OCI-LY7 (cell line): ENCODE measurements at regions not wholly inside any gene's neighbourhood (a gene's known extent, or its start where the extent isn't known, plus 50 kb on each side); places are given as distances from the start of the nearest gene placed in this dataset.

Source experiments
- BruUV-seq: library from RNA; stranded (reverse); fragments of 400-500 nt; replicated peaks from 2 replicates; lab custom pipeline; 2021; lab: Mats Ljungman, UMichigan
- CTCF ChIA-PET: fragments of 300-600 bp; sonication (Branson Sonifier 250); formaldehyde crosslinking; loops from one replicate; lab custom pipeline; 2022; ENCODE audit warnings: antibody characterized with exemption; ENCODE audit not compliant: unreplicated experiment; lab: Charles Lee
- POLR2A ChIA-PET: fragments of 300-600 bp; sonication (Branson Sonifier 250); formaldehyde crosslinking; loops from one replicate; lab custom pipeline; 2022; ENCODE audit warnings: antibody characterized with exemption; lab: Charles Lee
- DNase-seq: peaks from one replicate; pipeline ENCODE4 v3.0.0-alpha.2; 2015; ENCODE audit warnings: low spot score
- H2AFZ ChIP-seq: fragments of 200-600 bp; sonication (generic), shearing (Covaris generic); 2 replicates; pipeline ENCODE4 v1.6.1; 2014; ENCODE audit warnings: mild to moderate bottlenecking, antibody characterized with exemption, low read length, moderate library complexity
- H3K27ac ChIP-seq: fragments of 200-600 bp; sonication (generic); 2 replicates; pipeline ENCODE4 v1.5.1; 2014; ENCODE audit warnings: mixed run types, low read depth, mild to moderate bottlenecking, moderate library complexity, low read length, inconsistent platforms; ENCODE audit not compliant: poor library complexity, severe bottlenecking
- H3K36me3 ChIP-seq: fragments of 200-600 bp; sonication (generic); 2 replicates; pipeline ENCODE4 v1.6.1; 2014; ENCODE audit warnings: mild to moderate bottlenecking, antibody characterized with exemption, low read length, moderate library complexity, mixed read lengths; ENCODE audit not compliant: insufficient read depth
- H3K4me1 ChIP-seq: fragments of 200-600 bp; sonication (generic); 2 replicates; pipeline ENCODE4 v1.5.1; 2014; ENCODE audit warnings: mild to moderate bottlenecking, low read length; ENCODE audit not compliant: insufficient read depth, poor library complexity, severe bottlenecking
- H3K4me2 ChIP-seq: fragments of 200-600 bp; sonication (generic); 2 replicates; pipeline ENCODE4 v1.6.1; 2014; ENCODE audit warnings: mild to moderate bottlenecking, low read length
- H3K4me3 ChIP-seq: fragments of 200-600 bp; sonication (generic); 2 replicates; pipeline ENCODE4 v1.5.1; 2014; ENCODE audit warnings: mild to moderate bottlenecking, low read depth, low read length; ENCODE audit not compliant: poor library complexity, severe bottlenecking
- H3K79me2 ChIP-seq: fragments of 200-600 bp; sonication (generic); 2 replicates; pipeline ENCODE4 v1.6.1; 2016; ENCODE audit warnings: low read depth, mild to moderate bottlenecking, low read length, moderate library complexity, mixed read lengths; ENCODE audit not compliant: insufficient read depth
- H3K9me2 ChIP-seq: fragments of 200-600 bp; sonication (generic); 2 replicates; pipeline ENCODE4 v1.6.1; 2016; ENCODE audit warnings: mild to moderate bottlenecking, low read length, mixed read lengths; ENCODE audit not compliant: insufficient read depth
- H3K9me3 ChIP-seq: fragments of 200-600 bp; sonication (generic); 2 replicates; pipeline ENCODE4 v1.6.1; 2014; ENCODE audit warnings: mild to moderate bottlenecking, mixed run types, low read length, mixed read lengths
- H4K20me1 ChIP-seq: fragments of 200-600 bp; sonication (generic); 2 replicates; pipeline ENCODE4 v1.6.1; 2014; ENCODE audit warnings: mild to moderate bottlenecking, antibody characterized with exemption, low read length, moderate library complexity, mixed read lengths; ENCODE audit not compliant: insufficient read depth
- EZH2phosphoT487 ChIP-seq: fragments of 200-600 bp; sonication (generic); IDR thresholded peaks from 2 replicates; pipeline ENCODE4 v1.6.1; 2018; ENCODE audit warnings: low read depth, borderline replicate concordance, mild to moderate bottlenecking, mixed run types, antibody characterized with exemption, low read length, moderate library complexity, mixed read lengths
- intact Hi-C: fragments of 100-400 bp; cut with micrococcal nuclease; formaldehyde crosslinking; loops from one replicate; pipeline ENCODE4 v1.10.0; 2022; ENCODE audit not compliant: unreplicated experiment
- TF ChIP-seq, protein P1 (sequence below): fragments of 200-600 bp; sonication (generic); conservative IDR thresholded peaks from 2 replicates; pipeline ENCODE4 v1.5.1; 2014; ENCODE audit warnings: mild to moderate bottlenecking, antibody characterized with exemption, low read length, moderate library complexity, mixed read lengths

DNA sequence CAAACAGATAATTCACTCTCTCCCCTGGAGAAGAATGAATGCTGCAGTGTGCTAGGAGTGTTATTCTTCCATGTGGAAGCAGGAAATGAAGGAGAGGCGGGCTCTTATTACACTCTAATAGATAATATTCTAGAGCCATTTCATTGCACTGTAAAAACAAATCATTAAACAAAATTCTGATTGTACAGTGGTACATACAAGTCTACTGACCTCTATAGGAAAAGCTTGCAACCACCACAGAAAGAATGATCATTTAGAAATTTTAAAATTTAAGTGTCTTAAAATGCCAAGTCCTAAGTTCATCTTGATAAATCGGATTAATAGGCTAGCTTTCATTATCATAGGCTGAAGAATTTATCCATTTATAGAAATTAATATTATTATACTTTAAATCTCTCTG lies 960.3 kb upstream of the LRRN3 start:
- intact Hi-C loops: no loop called here
- Histone ChIP-seq H3K4me3 (no peak overlapping the region), H2AFZ (no peak overlapping the region), H3K4me2 (no peak overlapping the region), H3K4me1 (no peaks in the 10 kb centered on the region), H3K9me3 (no peaks in the 10 kb centered on the region), H4K20me1 (no peaks in the 10 kb centered on the region), H3K79me2 (no peaks in the 10 kb centered on the region), H3K36me3 (no peaks in the 10 kb centered on the region), H3K9me2 (no peaks in the 10 kb centered on the region), H3K27ac (no peak overlapping the region)
- POLR2A ChIA-PET: interaction anchor here (0.6 kb wide), 1 partner anchor 444 kb away, joined by 3 read pairs; no protein-coding TSS in a partner anchor
- DNase-seq: no peak
- no TSS peak for BruUV-seq
- CTCF ChIA-PET: no interaction called here
- TF ChIP-seq EZH2phosphoT487: no peak
- TF ChIP-seq, protein P1, sequence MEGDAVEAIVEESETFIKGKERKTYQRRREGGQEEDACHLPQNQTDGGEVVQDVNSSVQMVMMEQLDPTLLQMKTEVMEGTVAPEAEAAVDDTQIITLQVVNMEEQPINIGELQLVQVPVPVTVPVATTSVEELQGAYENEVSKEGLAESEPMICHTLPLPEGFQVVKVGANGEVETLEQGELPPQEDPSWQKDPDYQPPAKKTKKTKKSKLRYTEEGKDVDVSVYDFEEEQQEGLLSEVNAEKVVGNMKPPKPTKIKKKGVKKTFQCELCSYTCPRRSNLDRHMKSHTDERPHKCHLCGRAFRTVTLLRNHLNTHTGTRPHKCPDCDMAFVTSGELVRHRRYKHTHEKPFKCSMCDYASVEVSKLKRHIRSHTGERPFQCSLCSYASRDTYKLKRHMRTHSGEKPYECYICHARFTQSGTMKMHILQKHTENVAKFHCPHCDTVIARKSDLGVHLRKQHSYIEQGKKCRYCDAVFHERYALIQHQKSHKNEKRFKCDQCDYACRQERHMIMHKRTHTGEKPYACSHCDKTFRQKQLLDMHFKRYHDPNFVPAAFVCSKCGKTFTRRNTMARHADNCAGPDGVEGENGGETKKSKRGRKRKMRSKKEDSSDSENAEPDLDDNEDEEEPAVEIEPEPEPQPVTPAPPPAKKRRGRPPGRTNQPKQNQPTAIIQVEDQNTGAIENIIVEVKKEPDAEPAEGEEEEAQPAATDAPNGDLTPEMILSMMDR: 0 out of 2 replicates have a peak, but pooled peaks have one; percentile 25

DNA sequence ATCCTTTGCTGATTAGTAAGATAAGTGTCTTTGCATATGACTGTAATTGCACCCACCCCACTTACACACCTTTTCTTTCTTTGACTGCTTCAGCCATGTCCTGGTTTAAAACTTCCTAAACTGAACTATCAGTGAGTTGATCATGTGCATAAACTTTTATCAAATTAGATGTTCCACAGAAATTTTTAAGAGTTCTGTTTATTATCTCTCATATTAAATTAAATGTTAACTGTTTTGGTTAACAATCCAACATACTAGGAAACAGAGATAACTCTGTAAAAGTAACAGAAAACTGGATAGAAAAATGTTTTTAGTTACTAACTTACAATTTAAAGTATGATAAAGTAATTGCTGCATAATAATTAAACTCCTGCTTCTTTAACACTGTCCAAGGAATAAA lies 959.6 kb upstream of the LRRN3 start:
- no peaks in the 10 kb centered on the region for H3K4me1 ChIP-seq
- H3K9me2 ChIP-seq: no peaks in the 10 kb centered on the region
- H3K4me3 ChIP-seq: no peak overlapping the region
- H3K9me3 ChIP-seq: no peaks in the 10 kb centered on the region
- no peak overlapping the region for H3K27ac ChIP-seq
- H3K4me2 ChIP-seq: no peak overlapping the region
- H3K36me3 ChIP-seq: no peaks in the 10 kb centered on the region
- intact Hi-C loops: no loop called here
- CTCF ChIA-PET: no interaction called here
- no TSS peak for BruUV-seq
- H3K79me2 ChIP-seq: no peaks in the 10 kb centered on the region
- no peak for DNase-seq
- no peak overlapping the region for H2AFZ ChIP-seq
- no peaks in the 10 kb centered on the region for H4K20me1 ChIP-seq
- TF ChIP-seq, protein P1: no peak
- TF ChIP-seq EZH2phosphoT487: no peak
- POLR2A ChIA-PET: interaction anchor here (0.6 kb wide), 1 partner anchor 443 kb away, joined by 3 read pairs; no protein-coding TSS in a partner anchor

DNA sequence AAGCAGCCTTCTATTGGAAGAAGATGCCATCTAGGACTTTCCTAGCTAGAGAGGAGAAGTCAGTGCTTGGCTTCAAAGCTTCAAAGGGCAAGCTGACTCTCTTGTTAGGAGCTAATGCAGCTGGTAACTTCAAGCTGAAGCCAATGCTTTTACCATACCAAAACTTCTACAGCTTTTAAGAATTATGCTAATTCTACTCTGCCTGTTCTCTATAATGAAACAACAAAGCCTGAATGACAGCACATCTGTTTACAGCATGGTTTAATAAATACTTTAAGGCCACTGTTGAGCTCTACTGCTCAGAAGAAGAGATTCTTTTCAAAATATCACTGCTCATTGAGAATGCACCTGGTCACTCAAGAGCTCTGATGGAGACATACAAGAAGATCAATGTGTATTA lies 951.9 kb upstream of the LRRN3 start:
- H3K4me1 ChIP-seq: no peaks in the 10 kb centered on the region
- H4K20me1 ChIP-seq: no peaks in the 10 kb centered on the region
- no peak overlapping the region for H2AFZ ChIP-seq
- no peaks in the 10 kb centered on the region for H3K9me2 ChIP-seq
- no peaks in the 10 kb centered on the region for H3K79me2 ChIP-seq
- H3K9me3 ChIP-seq: no peaks in the 10 kb centered on the region
- no peak overlapping the region for H3K27ac ChIP-seq
- no peak for TF ChIP-seq EZH2phosphoT487
- TF ChIP-seq, protein P1: no peak
- H3K4me3 ChIP-seq: no peak overlapping the region
- CTCF ChIA-PET: no interaction called here
- no TSS peak for BruUV-seq
- intact Hi-C loops: no loop called here
- no peaks in the 10 kb centered on the region for H3K36me3 ChIP-seq
- no peak overlapping the region for H3K4me2 ChIP-seq
- POLR2A ChIA-PET: no interaction called here
- DNase-seq: no peak
